ENCODE measurements at regions not wholly inside any gene's neighbourhood (a gene's known extent, or its start where the extent isn't known, plus 50 kb on each side); places are given as distances from the start of the nearest gene placed in this dataset.

GRCh38 chr12:111303531-111303930, 65.4 kb downstream of the PHETA1 start:
- Mint-ChIP-seq H3K9me3 (peaks cover 38% of the 10 kb centered on the region), H3K36me3 (ENCODE audit: low read depth) (peaks cover 41% of the 10 kb centered on the region)
- ATAC-seq = no peak

More at GRCh38 chr12:111303531-111303930, 65.4 kb downstream of the PHETA1 start:
- no peak for DNase-seq (ENCODE audit: low spot score)
- peaks cover 2% of the 10 kb centered on the region; the same call in 1 of the 2 replicates for H3K4me1 ChIP-seq (ENCODE audit: insufficient read depth)
- no peak overlapping the region for H3K4me3 ChIP-seq
- TF ChIP-seq JUNB (IDR thresholded peaks at IDR 0.05; ENCODE audit: unreplicated experiment) (no peak), ZNF331 (CRISPR knock-in tag; IDR thresholded peaks at IDR 0.05; ENCODE audit: low read depth) (no peak), NANOG (IDR thresholded peaks at IDR 0.05; ENCODE audit: borderline replicate concordance) (no peak), POLR2AphosphoS5 (IDR thresholded peaks at IDR 0.05; ENCODE audit: low read depth) (no peak), EZH2phosphoT487 (IDR thresholded peaks at IDR 0.05; ENCODE audit: unreplicated experiment) (no peak), CTCF (conservative IDR thresholded peaks at IDR 0.05; ENCODE audit: low read depth in 2 of 2) (no peak), ETS1 (IDR thresholded peaks at IDR 0.05) (no peak), CREB1 (CRISPR knock-in tag; IDR thresholded peaks at IDR 0.05; ENCODE audit: low read depth) (no peak), ZNF114 (CRISPR knock-in tag; IDR thresholded peaks at IDR 0.05) (no peak), STAT1 (IDR thresholded peaks at IDR 0.05; ENCODE audit: unreplicated experiment) (no peak), EZH2 (IDR thresholded peaks at IDR 0.05; ENCODE audit: low read depth, unreplicated experiment) (no peak), ZNF462 (CRISPR knock-in tag; IDR thresholded peaks at IDR 0.05) (no peak), REST (IDR thresholded peaks at IDR 0.05; ENCODE audit: unreplicated experiment) (no peak)
- no peaks in the 10 kb centered on the region for H3K27me3 ChIP-seq (ENCODE audit: insufficient read depth)
- no peaks in the 10 kb centered on the region for H4K20me1 ChIP-seq (replicated peaks; ENCODE audit: insufficient read depth)
- no peak overlapping the region for H2AFZ ChIP-seq
- no peaks in the 10 kb centered on the region for H3K9me2 ChIP-seq (ENCODE audit: insufficient read depth)
- Mint-ChIP-seq H3K27ac (no peak overlapping the region), H3K4me1 (peaks cover 2% of the 10 kb centered on the region; the same call in 2 of the 3 replicates), H3K27me3 (ENCODE audit: insufficient read depth, low read depth, poor library complexity) (peaks cover 4% of the 10 kb centered on the region), H3K4me3 (no peak overlapping the region)
- no peak overlapping the region for H3K4me2 ChIP-seq
- no peaks in the 10 kb centered on the region for H3K79me2 ChIP-seq (replicated peaks; ENCODE audit: insufficient read depth)
- H3K36me3 ChIP-seq (ENCODE audit: insufficient read depth) = peaks cover 7% of the 10 kb centered on the region
- no peak overlapping the region for H3K27ac ChIP-seq (ENCODE audit: low read depth)
- H3F3A ChIP-seq (replicated peaks; ENCODE audit: low read depth) = no peaks in the 10 kb centered on the region
